HEK293 (cell line): ENCODE measurements at regions not wholly inside any gene's neighbourhood (a gene's known extent, or its start where the extent isn't known, plus 50 kb on each side); places are given as distances from the start of the nearest gene placed in this dataset.

Experiments
- CTCF ChIP-seq: fragments of 450-650 bp; formaldehyde crosslinking; IDR thresholded peaks from 2 replicates; pipeline ENCODE4 v1.5.1; 2016; ENCODE audit warnings: missing biosample characterization, missing genetic modification characterization
- IKZF3 ChIP-seq: fragments of 450-650 bp; IDR thresholded peaks from 2 replicates; pipeline ENCODE4 v1.5.0; 2018; ENCODE audit warnings: missing biosample characterization, mild to moderate bottlenecking, missing genetic modification characterization, moderate library complexity
- OSR2 ChIP-seq: fragments of 450-650 bp; formaldehyde crosslinking; IDR thresholded peaks from 2 replicates; pipeline ENCODE4 v1.5.1; 2016; ENCODE audit warnings: missing biosample characterization, missing genetic modification characterization
- PBX3 ChIP-seq: sonication (generic); formaldehyde crosslinking; IDR thresholded peaks from 2 replicates; pipeline ENCODE4 v1.8.1; 2022; ENCODE audit warnings: mild to moderate bottlenecking, moderate library complexity, missing genetic modification reagents
- ZBTB11 ChIP-seq: fragments of 450-650 bp; formaldehyde crosslinking; conservative IDR thresholded peaks from 2 replicates; pipeline ENCODE4 v1.5.1; 2016; ENCODE audit warnings: low read depth, missing biosample characterization, missing genetic modification characterization
- ZBTB20 ChIP-seq: fragments of 450-650 bp; formaldehyde crosslinking; IDR thresholded peaks from 2 replicates; pipeline ENCODE4 v1.5.1; 2016; ENCODE audit warnings: missing biosample characterization, missing genetic modification characterization
- ZNF311 ChIP-seq: fragments of 450-650 bp; formaldehyde crosslinking; IDR thresholded peaks from 2 replicates; pipeline ENCODE4 v1.5.1; 2017; ENCODE audit warnings: missing biosample characterization, missing genetic modification characterization, borderline replicate concordance
- ZNF624 ChIP-seq: fragments of 450-650 bp; formaldehyde crosslinking; IDR thresholded peaks from 2 replicates; pipeline ENCODE4 v1.5.1; 2017; ENCODE audit warnings: missing biosample characterization, missing genetic modification characterization
- ZNF660 ChIP-seq: fragments of 450-650 bp; IDR thresholded peaks from 2 replicates; pipeline ENCODE4 v1.5.1; 2018; ENCODE audit warnings: missing biosample characterization, mild to moderate bottlenecking, missing genetic modification characterization
- ZNF707 ChIP-seq: fragments of 450-650 bp; formaldehyde crosslinking; IDR thresholded peaks from 2 replicates; pipeline ENCODE4 v1.5.1; 2016; ENCODE audit warnings: missing biosample characterization, missing genetic modification characterization
- ZSCAN30 ChIP-seq: fragments of 450-650 bp; IDR thresholded peaks from 2 replicates; pipeline ENCODE4 v1.5.1; 2018; ENCODE audit warnings: missing biosample characterization, mild to moderate bottlenecking, missing genetic modification characterization, moderate library complexity

GRCh38 chr4:123898946-123899666 is 502.5 kb downstream of the SPRY1 start:
- TF ChIP-seq ZBTB11 (tag by site-specific recombination) (no peak), ZNF707 (tag by site-specific recombination) (no peak), ZBTB20 (tag by site-specific recombination) (no peak), PBX3 (CRISPR knock-in tag) (no peak), ZSCAN30 (no peak), OSR2 (tag by site-specific recombination) (no peak), ZNF660 (no peak), ZNF624 (no peak), IKZF3 (tag by site-specific recombination) (no peak), CTCF (no peak), ZNF311 (tag by site-specific recombination) (no peak)
